ENCODE measurements at regions not wholly inside any gene's neighbourhood (a gene's known extent, or its start where the extent isn't known, plus 50 kb on each side); places are given as distances from the start of the nearest gene placed in this dataset.

DNA sequence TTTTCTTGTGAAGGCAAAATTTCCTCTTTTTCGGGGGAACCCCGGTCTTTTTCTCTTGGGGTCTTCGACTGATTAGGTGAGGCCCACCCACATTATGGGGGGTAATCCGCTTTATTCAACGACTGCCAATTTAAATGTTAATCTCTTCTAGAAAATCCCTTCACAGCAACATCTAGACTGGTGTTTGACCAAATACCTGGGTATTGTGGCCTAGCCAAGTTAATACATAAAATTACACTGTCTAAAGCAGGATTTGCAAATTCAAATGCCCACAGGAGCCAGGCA is 170.0 kb upstream of the FOXN3 start:
- Mint-ChIP-seq H3K4me1 (ENCODE audit: insufficient read depth, unreplicated experiment) (no peaks in the 10 kb centered on the region), H3K9me3 (ENCODE audit: unreplicated experiment) (no peaks in the 10 kb centered on the region), H3K36me3 (ENCODE audit: insufficient read depth, unreplicated experiment) (peaks cover 6% of the 10 kb centered on the region), H3K27me3 (ENCODE audit: insufficient read depth, unreplicated experiment) (no peaks in the 10 kb centered on the region), H3K4me3 (ENCODE audit: unreplicated experiment) (no peak overlapping the region), H3K27ac (ENCODE audit: low read depth, unreplicated experiment) (no peak overlapping the region)
- CTCF ChIA-PET, result interaction anchor here (0.5 to 1.1 kb wide), 2 partner anchors 9 to 669 kb away, joined by 3 read pairs; no protein-coding TSS in a partner anchor
- no peak for TF ChIP-seq CTCF (IDR thresholded peaks at IDR 0.05; ENCODE audit: unreplicated experiment)
- no TSS peak for BruUV-seq (replicated peaks)
- intact Hi-C loops (cut with micrococcal nuclease), result no loop called here
- POLR2A ChIA-PET, result no interaction called here
- DNase-seq (ENCODE audit: unreplicated experiment), result no peak

- Mint-ChIP-seq H3K9me3 (ENCODE audit: unreplicated experiment) (no peaks in the 10 kb centered on the region), H3K27ac (ENCODE audit: low read depth, unreplicated experiment) (no peak overlapping the region), H3K27me3 (ENCODE audit: insufficient read depth, unreplicated experiment) (no peaks in the 10 kb centered on the region), H3K36me3 (ENCODE audit: insufficient read depth, unreplicated experiment) (peaks cover 6% of the 10 kb centered on the region), H3K4me1 (ENCODE audit: insufficient read depth, unreplicated experiment) (no peaks in the 10 kb centered on the region), H3K4me3 (ENCODE audit: unreplicated experiment) (no peak overlapping the region)
- BruUV-seq (replicated peaks), result no TSS peak
- no peak for DNase-seq (ENCODE audit: unreplicated experiment)
- ChIA-PET POLR2A (no interaction called here), CTCF (interaction anchor here (0.5 to 1.1 kb wide), 4 partner anchors 9 to 668 kb away, joined by 3 to 4 read pairs (median 3); no protein-coding TSS in a partner anchor)
- intact Hi-C loops (cut with micrococcal nuclease), result no loop called here
- TF ChIP-seq CTCF (IDR thresholded peaks at IDR 0.05; ENCODE audit: unreplicated experiment), result no peak
Measured at GRCh38 chr14:89586258-89587135, 169.5 kb upstream of the FOXN3 start.

DNA sequence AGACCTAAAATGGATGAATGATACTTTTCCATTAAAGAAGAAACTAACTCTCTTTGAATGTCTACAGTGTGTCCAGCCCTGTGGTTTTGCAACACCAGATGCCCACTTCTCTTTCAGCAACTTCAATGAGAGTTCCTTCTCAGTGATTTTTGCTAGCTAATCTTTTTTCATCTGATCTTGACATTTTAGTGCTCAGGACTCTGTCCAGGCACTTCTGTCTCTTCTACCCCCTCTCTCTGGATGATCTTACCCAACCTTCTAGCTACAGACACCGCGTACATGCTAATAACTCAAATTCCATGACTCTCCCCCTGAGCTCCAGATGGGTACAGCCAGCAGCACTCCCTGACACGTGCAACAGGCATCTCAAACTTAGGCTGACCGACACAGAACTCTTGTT is 161.1 kb upstream of the FOXN3 start:
- H3K4me1 Mint-ChIP-seq (ENCODE audit: insufficient read depth, unreplicated experiment), result no peaks in the 10 kb centered on the region
- no peaks in the 10 kb centered on the region for H3K36me3 Mint-ChIP-seq (ENCODE audit: insufficient read depth, unreplicated experiment)
- ChIA-PET POLR2A (no interaction called here), CTCF (interaction anchor here (0.6 to 0.7 kb wide), 2 partner anchors 366 to 420 kb away, joined by 3 read pairs; no protein-coding TSS in a partner anchor)
- H3K9me3 Mint-ChIP-seq (ENCODE audit: unreplicated experiment), result no peaks in the 10 kb centered on the region
- H3K4me3 Mint-ChIP-seq (ENCODE audit: unreplicated experiment), result no peak overlapping the region
- no peak for TF ChIP-seq CTCF (IDR thresholded peaks at IDR 0.05; ENCODE audit: unreplicated experiment)
- no TSS peak for BruUV-seq (replicated peaks)
- intact Hi-C loops (cut with micrococcal nuclease), result no loop called here
- no peak for DNase-seq (ENCODE audit: unreplicated experiment)
- no peaks in the 10 kb centered on the region for H3K27me3 Mint-ChIP-seq (ENCODE audit: insufficient read depth, unreplicated experiment)
- no peak overlapping the region for H3K27ac Mint-ChIP-seq (ENCODE audit: low read depth, unreplicated experiment)

DNA sequence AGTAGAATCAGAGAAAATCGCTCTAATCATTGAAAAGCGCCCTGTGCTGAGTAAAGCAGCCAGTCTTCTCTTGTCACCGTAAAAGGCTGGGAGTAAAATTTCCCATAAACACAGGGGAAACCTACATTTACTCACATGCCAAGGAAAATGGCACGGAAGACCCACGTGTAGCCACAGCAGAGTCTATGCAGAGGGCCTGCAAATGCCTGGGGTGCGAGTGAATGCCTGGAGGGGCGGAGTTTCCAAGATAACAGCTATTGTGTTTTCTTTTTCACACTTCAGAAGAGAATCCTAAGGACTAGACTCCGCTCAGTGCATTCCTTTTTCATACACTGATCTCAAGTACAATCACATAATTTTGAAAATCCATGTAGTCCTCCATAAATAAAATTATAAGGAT is 159.9 kb upstream of the FOXN3 start:
- ChIA-PET POLR2A (interaction anchor here (0.6 kb wide), 1 partner anchor 15 kb away, joined by 3 read pairs; no protein-coding TSS in a partner anchor), CTCF (no interaction called here)
- H3K4me3 Mint-ChIP-seq (ENCODE audit: unreplicated experiment), result no peak overlapping the region
- no TSS peak for BruUV-seq (replicated peaks)
- TF ChIP-seq CTCF (IDR thresholded peaks at IDR 0.05; ENCODE audit: unreplicated experiment), result no peak
- H3K27me3 Mint-ChIP-seq (ENCODE audit: insufficient read depth, unreplicated experiment), result no peaks in the 10 kb centered on the region
- intact Hi-C loops (cut with micrococcal nuclease), result no loop called here
- no peaks in the 10 kb centered on the region for H3K9me3 Mint-ChIP-seq (ENCODE audit: unreplicated experiment)
- no peak for DNase-seq (ENCODE audit: unreplicated experiment)
- H3K36me3 Mint-ChIP-seq (ENCODE audit: insufficient read depth, unreplicated experiment), result no peaks in the 10 kb centered on the region
- H3K4me1 Mint-ChIP-seq (ENCODE audit: insufficient read depth, unreplicated experiment), result no peaks in the 10 kb centered on the region
- H3K27ac Mint-ChIP-seq (ENCODE audit: low read depth, unreplicated experiment), result no peak overlapping the region
